Inflammatory macrophage treated with lipopolysaccharide for 4 hours (primary cell): ENCODE measurements at regions not wholly inside any gene's neighbourhood (a gene's known extent, or its start where the extent isn't known, plus 50 kb on each side); places are given as distances from the start of the nearest gene placed in this dataset.
"Not testable (repeated sequence)": the region's sequence is repeated elsewhere in the genome, so short reads cannot be mapped to it uniquely, and the experiment has no call there.

Experiments used
- DNase-seq: peaks from one replicate; pipeline ENCODE4 v3.0.0-alpha.2; 2020

- DNase-seq: no peak
These were observed 1584.4 kb upstream of the LRRTM3 start for GRCh38 chr10:65341323-65341925.

GRCh38 chr10:65342245-65342644, 1583.6 kb upstream of the LRRTM3 start:
- DNase-seq: no peak

- no peak for DNase-seq
These were observed 1579.4 kb upstream of the LRRTM3 start for GRCh38 chr10:65346466-65346865.

GRCh38 chr10:65348637-65349036, 1577.2 kb upstream of the LRRTM3 start:
- no peak for DNase-seq

GRCh38 chr10:65350611-65351010, 1575.2 kb upstream of the LRRTM3 start:
- DNase-seq: no peak

DNA sequence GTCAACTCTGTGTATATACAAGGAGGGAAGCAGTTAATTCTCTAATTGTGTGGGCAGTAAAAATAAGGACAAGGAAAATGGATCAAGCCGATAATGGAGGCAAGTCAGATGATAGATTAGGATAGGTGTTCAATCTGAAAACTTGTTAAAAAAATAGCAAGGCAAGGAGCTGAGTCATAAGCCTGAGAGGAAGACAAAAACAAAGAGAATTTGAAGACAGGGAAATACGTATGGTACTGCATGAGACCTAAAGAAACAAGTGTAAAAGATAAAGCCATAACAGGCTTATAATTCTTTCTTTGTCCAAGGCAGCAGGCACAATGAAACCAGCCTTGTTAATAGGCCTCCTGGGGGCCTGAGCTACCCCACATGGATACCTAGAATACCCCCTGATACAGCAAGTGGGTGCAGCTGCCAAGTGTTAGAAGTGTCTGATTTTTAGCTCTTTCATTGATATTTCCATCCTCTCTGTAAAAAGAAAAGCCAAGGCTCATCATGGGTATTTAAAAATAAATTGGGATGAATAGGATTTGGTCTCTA, 1570.6 kb upstream of the LRRTM3 start:
- DNase-seq: no peak

GRCh38 chr10:65358565-65358964, 1567.3 kb upstream of the LRRTM3 start:
- DNase-seq: no peak

GRCh38 chr10:65360497-65360896, 1565.3 kb upstream of the LRRTM3 start:
- DNase-seq: no peak

DNA sequence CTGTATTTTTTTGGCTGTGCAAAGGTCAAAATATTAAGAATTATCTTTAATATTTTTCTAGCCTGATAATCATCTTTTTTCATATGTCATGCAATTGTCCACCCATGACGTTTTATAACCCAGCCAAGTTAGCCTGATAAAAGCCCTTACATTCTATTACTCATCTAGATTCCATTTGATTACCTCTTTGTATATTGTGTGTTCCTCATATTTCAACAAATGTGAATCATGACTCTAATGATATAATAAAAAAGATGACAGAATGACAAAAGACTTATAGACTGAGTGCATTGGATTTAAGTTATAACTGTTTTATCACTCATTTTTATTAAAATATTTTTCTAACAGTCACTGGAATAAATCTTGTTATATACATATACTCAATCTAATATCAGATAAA, 1560.0 kb upstream of the LRRTM3 start:
- no peak for DNase-seq

GRCh38 chr10:65367706-65368105, 1558.1 kb upstream of the LRRTM3 start:
- DNase-seq: no peak

DNA sequence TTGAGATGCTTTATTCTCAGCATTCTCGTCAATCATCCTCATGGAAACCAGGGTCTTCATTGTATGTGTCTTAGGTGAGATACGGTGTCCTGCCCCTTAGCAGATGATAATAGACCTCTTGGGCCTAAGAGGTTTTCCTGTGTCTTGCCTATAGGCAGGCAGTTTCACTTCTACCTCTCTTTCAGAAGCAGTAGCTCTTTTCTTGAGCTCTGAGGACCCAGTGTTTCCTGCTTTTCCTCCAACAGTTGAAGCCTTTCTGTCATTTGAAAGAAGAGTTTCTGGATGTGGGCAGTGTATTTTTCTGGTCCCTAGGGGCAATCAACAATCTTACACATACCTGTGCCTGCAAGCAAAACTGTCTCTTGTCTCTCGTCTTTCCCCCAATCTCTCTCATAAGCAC, 1550.3 kb upstream of the LRRTM3 start:
- no peak for DNase-seq

- no peak for DNase-seq
These were observed 1548.1 kb upstream of the LRRTM3 start for GRCh38 chr10:65377687-65378086.

DNA sequence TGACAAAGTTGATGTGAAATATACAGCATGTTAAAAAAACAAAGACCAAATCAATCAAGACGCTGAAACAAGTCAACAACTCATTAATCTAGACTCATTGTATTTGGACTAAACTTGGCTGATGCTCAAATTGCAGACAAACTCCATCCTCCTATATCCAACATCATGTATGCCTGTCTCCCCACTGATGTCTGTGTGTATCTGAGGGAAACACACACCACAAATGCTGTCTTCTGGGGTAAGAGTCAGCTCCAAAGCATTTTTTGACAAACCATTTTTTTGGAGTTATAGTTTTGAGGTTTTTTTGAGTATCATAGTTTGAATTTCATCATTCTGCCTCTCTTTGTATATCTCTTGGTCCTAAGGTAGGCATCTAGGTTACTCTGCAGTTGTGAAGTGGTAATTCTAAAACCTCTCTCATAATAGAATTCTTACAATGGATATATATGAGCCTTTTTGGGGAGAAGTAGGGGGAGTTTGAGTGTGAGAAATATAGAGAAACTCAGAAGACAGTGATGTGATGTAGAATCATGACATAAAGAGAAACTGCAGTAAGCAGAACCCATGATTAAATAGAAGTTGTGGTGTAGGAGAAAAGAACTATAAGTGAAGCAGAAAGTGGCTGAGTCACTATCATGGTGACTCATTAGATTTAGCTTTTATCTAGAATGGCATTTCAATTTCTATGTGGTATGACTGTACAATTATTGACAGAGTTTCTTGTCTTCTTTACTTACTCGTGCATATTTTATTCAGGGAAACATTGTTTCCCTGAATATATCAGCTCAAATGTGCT, 1531.1 kb upstream of the LRRTM3 start:
- DNase-seq: no peak

DNA sequence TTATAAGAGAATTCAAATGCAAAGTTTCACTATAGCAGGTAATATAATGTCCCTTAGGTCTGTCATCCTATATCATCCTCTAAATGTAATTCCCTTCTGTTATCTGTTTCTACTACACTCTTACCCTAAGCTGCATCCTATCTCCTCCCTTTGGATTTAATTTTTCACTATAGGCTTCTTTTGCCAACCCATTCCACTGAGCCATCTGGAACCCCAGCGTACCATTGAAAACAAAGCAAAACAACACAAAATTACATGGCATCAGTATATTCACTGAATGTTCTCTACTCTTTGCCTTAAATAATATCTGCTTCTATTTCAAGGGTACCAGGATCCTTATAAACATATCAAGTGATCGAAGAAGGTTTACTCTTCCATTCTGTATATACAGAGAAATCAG, 1530.2 kb upstream of the LRRTM3 start:
- DNase-seq: no peak

DNA sequence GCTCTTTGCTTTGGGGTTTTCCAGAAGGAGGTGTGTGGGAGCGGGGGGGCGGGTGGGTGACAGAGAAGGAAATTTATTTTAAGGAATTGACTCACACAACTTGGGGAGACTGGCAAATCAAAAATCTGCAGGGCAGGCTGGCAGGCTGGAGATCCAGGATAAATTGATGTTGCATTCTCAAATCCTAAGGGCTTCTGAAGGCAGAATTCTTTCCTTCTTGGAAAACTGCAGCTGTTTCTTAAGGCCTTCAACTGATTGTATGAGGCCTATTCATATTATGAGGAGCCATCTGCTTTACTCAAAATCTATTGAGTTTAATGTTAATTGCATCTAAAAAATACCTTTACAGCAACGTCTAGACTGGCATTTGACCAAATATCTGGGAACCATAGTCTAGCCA, 1528.8 kb upstream of the LRRTM3 start:
- DNase-seq: no peak

DNA sequence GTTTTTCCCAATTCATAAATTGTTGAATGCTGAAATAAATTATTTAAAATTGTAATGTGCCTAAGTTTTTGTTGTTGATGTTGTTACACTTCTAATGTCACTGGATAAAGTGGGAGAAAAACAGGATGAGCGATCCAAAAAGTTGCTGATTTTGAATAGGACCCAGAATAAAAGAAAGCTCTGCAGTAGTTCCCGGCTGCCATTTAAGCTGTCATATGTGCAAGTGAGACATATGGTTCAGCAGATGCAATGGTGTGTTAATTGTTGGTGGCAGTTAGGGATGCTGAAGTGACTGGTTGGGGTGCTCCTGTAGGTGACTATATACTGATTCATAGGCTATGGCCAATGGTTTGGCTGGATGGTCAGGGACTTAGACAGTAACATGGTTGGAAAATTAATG, 1517.4 kb upstream of the LRRTM3 start:
- DNase-seq: no peak

GRCh38 chr10:65413001-65413400, 1512.8 kb upstream of the LRRTM3 start:
- DNase-seq: no peak

- DNase-seq: no peak
These were observed 1510.5 kb upstream of the LRRTM3 start for GRCh38 chr10:65415318-65415717.

DNA sequence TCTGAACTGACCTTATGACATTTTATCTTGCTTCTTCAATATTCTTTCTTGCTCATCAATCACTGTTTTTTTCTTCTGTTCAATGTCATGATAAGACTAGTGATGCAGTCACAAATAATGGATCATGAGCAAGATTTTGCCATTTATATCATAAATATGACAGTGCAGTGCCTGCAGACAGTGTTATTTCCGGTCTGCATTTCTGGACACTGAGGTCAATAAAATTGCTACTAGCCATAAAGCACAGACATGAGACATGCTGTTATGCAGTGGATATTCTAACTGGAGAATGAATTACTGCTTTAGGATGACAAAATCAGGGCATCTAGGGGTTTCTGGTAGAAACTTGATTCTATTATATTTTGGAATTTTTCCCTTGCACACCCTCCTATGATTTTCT, 1509.7 kb upstream of the LRRTM3 start:
- no peak for DNase-seq

GRCh38 chr10:65419629-65420028, 1506.2 kb upstream of the LRRTM3 start:
- no peak for DNase-seq

GRCh38 chr10:65423043-65423442, 1502.8 kb upstream of the LRRTM3 start:
- DNase-seq: no peak

DNA sequence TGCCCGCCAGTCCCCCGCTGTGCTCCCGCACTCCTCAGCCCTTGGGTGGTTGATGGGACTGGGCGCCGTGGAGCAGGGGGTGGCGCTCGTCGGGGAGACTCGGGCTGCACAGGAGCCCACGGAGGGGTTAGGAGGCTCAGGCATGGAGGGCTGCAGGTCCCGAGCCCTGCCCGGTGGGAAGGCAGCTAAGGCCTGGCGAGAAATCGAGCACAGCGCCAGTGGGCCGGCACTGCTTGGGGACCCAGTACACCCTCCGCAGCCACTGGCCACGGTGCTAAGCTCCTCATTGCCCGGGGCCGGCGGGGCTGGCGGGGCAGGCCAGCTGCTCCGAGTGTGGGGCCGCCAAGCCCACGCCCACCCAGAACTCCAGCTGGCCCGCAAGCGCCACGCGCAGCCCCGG, 1496.5 kb upstream of the LRRTM3 start:
- not testable (repeated sequence) for DNase-seq

GRCh38 chr10:65430979-65431378, 1494.9 kb upstream of the LRRTM3 start:
- no peak for DNase-seq

DNA sequence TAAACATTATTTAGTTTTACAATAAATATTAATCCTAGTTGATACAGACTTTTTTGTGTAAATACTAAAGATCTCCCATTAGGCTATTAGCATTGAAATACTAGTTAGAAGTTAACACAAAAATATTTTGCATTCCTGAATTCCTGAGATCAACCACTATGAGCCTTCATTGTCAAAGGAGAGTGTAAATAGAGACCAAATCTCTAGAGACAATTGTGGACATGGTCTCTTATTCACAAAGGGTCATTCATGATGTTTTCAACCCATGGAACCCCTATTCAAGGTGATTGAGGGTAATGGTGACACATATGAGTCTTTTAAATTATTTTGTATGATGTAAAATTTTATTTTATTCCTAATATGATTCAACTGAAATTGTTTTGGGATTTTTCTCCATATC, 1454.8 kb upstream of the LRRTM3 start:
- DNase-seq: no peak

DNA sequence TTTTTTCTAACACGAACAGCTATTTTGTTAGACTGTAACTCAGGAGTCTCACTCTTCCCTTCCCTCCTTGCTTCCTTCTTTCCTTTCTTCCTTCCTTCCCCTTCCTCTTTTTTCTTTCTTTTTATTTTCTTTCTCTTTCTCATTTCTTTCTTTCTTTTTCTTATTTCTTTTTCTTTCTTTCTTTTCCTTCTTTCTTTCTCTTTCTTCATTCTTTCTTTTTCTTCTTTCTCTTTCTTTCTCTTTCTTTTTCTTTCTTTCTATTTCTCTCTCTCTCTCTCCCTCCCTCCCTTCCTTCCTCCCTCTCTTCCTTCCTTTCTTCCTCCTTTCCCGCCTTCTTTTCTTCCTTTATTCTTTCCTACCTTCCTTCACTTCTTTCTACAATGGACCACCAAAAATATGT, 1443.0 kb upstream of the LRRTM3 start:
- DNase-seq: no peak
